Lower leg skin (tissue), 4 donors: ENCODE measurements at regions not wholly inside any gene's neighbourhood (a gene's known extent, or its start where the extent isn't known, plus 50 kb on each side); places are given as distances from the start of the nearest gene placed in this dataset.

Experiments used
- DNase-seq, 2 donors: peaks; one replicate each; pipeline ENCODE4 v3.0.0-alpha.2; 2019; ENCODE audit warnings: low spot score in 2 of 2
- H3K4me3 ChIP-seq: fragments of 200-600 bp; sonication (generic); 2 replicates; pipeline ENCODE4 v1.5.1; 2017; ENCODE audit warnings: mild to moderate bottlenecking, low read depth; ENCODE audit not compliant: poor library complexity, severe bottlenecking
- POLR2A ChIP-seq, 2 donors: fragments of 450-650 bp; IDR thresholded peaks; one replicate each; pipeline ENCODE4 v1.6.1; 2016 to 2017; ENCODE audit warnings: antibody characterized with exemption in 2 of 2, mild to moderate bottlenecking in 1 of 2, moderate library complexity in 1 of 2
- WGBS, 2 donors: methylation state at CpG; one replicate each; pipeline ENCODE4 v1.1.5; 2018; 5-methylcytosine and 5-hydroxymethylcytosine counted together
- intact Hi-C: fragments of 100-400 bp; cut with DNase I; formaldehyde crosslinking; loops from one replicate; pipeline ENCODE4 v1.15.0; 2023; ENCODE audit warnings: low total_unique reads
- TF ChIP-seq, protein P1 (sequence below), 3 donors: fragments of 450-650 bp; IDR thresholded peaks; one replicate each; pipeline ENCODE4 v1.5.1; 2016; ENCODE audit warnings: antibody characterized with exemption in 3 of 3, mild to moderate bottlenecking in 3 of 3, moderate library complexity in 2 of 3

GRCh38 chr6:43843669-43844171 lies 73.7 kb downstream of the VEGFA start:
- 87 to 96% methylated on average over 4 of the region's 4 CpGs for WGBS, 2 donors
- intact Hi-C loops = no loop called here
- no peak overlapping the region for H3K4me3 ChIP-seq
- no peak for DNase-seq
- TF ChIP-seq, protein P1, sequence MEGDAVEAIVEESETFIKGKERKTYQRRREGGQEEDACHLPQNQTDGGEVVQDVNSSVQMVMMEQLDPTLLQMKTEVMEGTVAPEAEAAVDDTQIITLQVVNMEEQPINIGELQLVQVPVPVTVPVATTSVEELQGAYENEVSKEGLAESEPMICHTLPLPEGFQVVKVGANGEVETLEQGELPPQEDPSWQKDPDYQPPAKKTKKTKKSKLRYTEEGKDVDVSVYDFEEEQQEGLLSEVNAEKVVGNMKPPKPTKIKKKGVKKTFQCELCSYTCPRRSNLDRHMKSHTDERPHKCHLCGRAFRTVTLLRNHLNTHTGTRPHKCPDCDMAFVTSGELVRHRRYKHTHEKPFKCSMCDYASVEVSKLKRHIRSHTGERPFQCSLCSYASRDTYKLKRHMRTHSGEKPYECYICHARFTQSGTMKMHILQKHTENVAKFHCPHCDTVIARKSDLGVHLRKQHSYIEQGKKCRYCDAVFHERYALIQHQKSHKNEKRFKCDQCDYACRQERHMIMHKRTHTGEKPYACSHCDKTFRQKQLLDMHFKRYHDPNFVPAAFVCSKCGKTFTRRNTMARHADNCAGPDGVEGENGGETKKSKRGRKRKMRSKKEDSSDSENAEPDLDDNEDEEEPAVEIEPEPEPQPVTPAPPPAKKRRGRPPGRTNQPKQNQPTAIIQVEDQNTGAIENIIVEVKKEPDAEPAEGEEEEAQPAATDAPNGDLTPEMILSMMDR (IDR thresholded peaks at IDR 0.05) = no peak
- no peak for TF ChIP-seq POLR2A (IDR thresholded peaks at IDR 0.05)

GRCh38 chr6:43843097-43843645 lies 73.2 kb downstream of the VEGFA start:
- DNase-seq = no peak
- TF ChIP-seq, protein P1 (IDR thresholded peaks at IDR 0.05) = no peak
- TF ChIP-seq POLR2A (IDR thresholded peaks at IDR 0.05) = no peak
- 58 to 63% methylated on average over 5 of the region's 5 CpGs for WGBS, 2 donors
- intact Hi-C loops = no loop called here
- H3K4me3 ChIP-seq = no peak overlapping the region

DNA sequence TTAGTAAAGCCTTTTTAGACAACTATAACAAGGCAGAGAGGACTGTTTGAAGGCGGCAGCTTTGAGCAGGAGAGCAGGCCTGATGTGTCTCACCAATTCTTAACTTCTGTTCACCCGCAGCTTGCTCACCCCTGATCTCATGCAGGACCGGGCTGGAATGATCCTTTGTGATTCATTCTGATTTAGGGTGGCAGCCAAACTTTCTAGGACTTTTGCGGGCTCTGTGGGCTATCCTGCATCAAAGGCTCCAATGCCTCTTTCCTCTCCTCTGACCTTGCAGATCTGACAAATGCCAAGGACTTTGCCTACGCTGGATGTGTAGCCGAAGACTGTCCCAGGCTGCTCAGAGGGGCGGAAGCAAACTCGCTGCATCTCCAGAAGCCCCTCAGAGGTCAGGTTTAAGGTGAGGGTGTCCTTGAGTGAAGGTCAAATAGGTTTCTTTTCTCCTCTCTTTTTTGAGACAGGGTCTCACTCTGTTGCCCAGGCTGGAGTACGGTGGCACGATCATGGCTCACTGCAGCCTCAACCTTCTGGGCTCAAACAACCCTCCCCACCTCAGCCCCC lies 72.3 kb downstream of the VEGFA start:
- TF ChIP-seq, protein P1 (IDR thresholded peaks at IDR 0.05) = no peak
- TF ChIP-seq POLR2A (IDR thresholded peaks at IDR 0.05) = no peak
- WGBS, 2 donors = 71 to 77% methylated on average over 10 of the region's 10 CpGs
- no peak for DNase-seq
- H3K4me3 ChIP-seq = no peak overlapping the region
- intact Hi-C loops = no loop called here

GRCh38 chr6:43840490-43841218 lies 70.6 kb downstream of the VEGFA start:
- H3K4me3 ChIP-seq = no peak overlapping the region
- WGBS, 2 donors = 62 to 68% methylated on average over 5 of the region's 5 CpGs
- no peak for DNase-seq
- intact Hi-C loops = no loop called here
- TF ChIP-seq, protein P1 (IDR thresholded peaks at IDR 0.05) = no peak
- TF ChIP-seq POLR2A (IDR thresholded peaks at IDR 0.05) = no peak

DNA sequence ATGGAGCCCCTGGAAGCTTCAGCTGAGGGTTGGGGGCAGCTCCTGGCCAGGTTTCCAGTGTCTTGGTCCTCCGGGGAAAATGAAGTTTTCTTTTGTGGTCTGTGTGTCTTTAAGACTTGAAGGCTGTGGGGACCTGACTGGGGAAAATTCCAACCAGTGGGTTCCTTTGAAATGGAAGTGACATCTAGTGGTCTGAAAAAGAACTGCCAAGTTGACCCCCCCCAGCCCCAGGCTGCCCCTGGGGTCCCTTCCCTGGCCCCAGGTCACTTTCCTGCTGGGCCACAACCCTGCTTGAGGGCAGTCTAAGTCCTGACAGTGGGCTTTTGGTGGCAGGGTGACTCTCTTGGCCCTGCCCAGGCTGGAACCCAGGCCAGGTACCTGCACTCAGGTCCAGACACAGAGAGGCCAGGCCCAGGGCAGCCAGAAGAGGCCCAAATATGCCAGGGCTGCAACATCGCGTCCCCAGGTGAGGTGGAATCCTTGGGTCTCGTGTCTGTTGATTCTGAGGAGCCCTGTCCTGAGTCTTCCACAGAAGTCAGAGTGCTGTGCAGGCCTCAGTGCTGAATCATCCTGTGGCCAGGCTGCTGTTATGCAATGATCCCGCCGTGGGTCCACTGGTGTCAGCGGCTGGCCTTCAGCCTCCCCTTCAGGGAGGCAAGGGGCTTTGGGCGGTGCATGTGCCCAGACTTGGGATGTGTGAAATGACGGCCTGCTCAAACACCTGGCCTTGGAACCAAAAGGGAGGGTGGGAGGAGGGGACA lies 68.4 kb downstream of the VEGFA start:
- TF ChIP-seq, protein P1 (IDR thresholded peaks at IDR 0.05) = no peak
- TF ChIP-seq POLR2A (IDR thresholded peaks at IDR 0.05) = no peak
- no peak overlapping the region for H3K4me3 ChIP-seq
- 68 to 74% methylated on average over 4 to 6 of the region's 9 CpGs for WGBS, 2 donors
- intact Hi-C loops = no loop called here
- no peak for DNase-seq
